ENCODE measurements at regions not wholly inside any gene's neighbourhood (a gene's known extent, or its start where the extent isn't known, plus 50 kb on each side); places are given as distances from the start of the nearest gene placed in this dataset.

DNA sequence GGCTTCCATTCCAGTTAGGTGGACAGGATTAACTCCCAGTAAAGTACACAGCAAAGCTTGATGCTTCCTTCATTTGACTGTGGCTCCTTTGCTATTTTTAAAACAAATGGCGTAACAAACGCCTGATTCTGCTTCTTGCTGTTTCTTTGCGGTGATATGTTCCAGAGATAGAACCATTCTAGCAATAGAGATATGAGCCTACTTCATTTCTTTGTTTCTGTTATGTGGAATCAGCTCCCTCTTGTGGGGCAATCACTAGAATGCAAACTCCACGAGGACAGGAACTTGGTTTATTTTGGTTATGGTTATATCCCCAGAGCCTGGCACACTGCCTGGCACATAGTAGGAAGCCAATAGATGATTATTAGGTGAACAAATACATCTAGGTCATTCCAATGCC is 122.6 kb upstream of the SLC6A11 start:
- TF ChIP-seq POLR2A (IDR thresholded peaks at IDR 0.05; ENCODE audit: low read depth, low read length) (no peak), TAF1 (IDR thresholded peaks at IDR 0.05; ENCODE audit: borderline replicate concordance, low read depth, low read length) (no peak), POLR2AphosphoS5 (IDR thresholded peaks at IDR 0.05; ENCODE audit: low read depth, low read length) (no peak)

All from GM12892 (cell line).